ENCODE measurements at regions not wholly inside any gene's neighbourhood (a gene's known extent, or its start where the extent isn't known, plus 50 kb on each side); places are given as distances from the start of the nearest gene placed in this dataset.

DNA sequence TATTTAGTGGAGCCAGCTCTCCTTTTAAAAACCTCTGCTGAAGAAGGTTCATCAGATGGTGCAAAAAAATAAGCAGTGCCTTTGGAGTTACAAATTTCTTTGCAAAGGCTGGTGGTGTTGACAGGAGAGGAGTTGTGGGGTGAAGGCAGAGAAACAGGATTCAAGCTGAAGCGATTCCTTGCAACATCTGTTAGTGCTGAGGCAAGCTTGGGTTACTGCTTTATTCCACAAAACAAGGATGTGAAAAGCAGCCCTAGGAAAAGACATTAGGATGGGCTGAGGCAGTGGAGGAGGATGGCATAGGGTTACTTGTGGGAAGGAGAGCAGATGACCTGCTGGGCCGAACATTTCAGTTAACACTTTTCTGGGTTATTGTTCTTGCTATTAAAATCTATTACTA, 390.7 kb downstream of the DLEU7 start:
- Histone ChIP-seq H3K27me3 (no peaks in the 10 kb centered on the region), H3K4me3 (no peak overlapping the region), H3K36me3 (no peaks in the 10 kb centered on the region), H3K9me3 (no peaks in the 10 kb centered on the region), H3K27ac (no peak overlapping the region), H3K4me1 (peaks cover 10% of the 10 kb centered on the region)
- no peak for DNase-seq (ENCODE audit: extremely low spot score in 2 of 2)
- no peak for TF ChIP-seq POLR2A (IDR thresholded peaks at IDR 0.05)
- no peak for TF ChIP-seq POLR2AphosphoS5 (IDR thresholded peaks at IDR 0.05; ENCODE audit: insufficient read depth in 1 of 2, low read depth in 1 of 2)
- TF ChIP-seq, protein P1, sequence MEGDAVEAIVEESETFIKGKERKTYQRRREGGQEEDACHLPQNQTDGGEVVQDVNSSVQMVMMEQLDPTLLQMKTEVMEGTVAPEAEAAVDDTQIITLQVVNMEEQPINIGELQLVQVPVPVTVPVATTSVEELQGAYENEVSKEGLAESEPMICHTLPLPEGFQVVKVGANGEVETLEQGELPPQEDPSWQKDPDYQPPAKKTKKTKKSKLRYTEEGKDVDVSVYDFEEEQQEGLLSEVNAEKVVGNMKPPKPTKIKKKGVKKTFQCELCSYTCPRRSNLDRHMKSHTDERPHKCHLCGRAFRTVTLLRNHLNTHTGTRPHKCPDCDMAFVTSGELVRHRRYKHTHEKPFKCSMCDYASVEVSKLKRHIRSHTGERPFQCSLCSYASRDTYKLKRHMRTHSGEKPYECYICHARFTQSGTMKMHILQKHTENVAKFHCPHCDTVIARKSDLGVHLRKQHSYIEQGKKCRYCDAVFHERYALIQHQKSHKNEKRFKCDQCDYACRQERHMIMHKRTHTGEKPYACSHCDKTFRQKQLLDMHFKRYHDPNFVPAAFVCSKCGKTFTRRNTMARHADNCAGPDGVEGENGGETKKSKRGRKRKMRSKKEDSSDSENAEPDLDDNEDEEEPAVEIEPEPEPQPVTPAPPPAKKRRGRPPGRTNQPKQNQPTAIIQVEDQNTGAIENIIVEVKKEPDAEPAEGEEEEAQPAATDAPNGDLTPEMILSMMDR (IDR thresholded peaks at IDR 0.05) = no peak
- intact Hi-C loops (cut with DNase I) = no loop called here

DNA sequence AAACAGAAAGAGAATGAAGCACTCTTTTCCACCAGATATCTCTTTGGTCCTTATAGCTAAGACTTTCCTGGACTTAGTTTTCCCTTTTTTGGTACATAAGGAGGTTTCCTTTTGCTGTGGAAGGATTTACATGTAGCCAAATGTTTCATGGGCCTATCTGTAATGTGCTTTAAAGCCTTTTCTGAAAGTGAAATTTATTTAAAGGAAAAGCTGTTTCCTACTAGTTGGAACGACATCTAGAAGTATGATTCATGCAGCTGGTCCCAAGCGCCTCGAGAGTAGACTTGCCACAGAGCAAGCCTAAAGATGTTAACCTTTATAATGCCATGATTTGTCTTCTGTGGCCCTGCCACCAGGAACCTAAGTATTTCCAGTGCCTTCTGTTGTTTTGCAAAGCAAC, 390.3 kb downstream of the DLEU7 start:
- H3K27me3 ChIP-seq = no peaks in the 10 kb centered on the region
- peaks cover 10% of the 10 kb centered on the region for H3K4me1 ChIP-seq
- no peak overlapping the region for H3K27ac ChIP-seq
- no peak for DNase-seq (ENCODE audit: extremely low spot score in 2 of 2)
- H3K36me3 ChIP-seq = no peaks in the 10 kb centered on the region
- intact Hi-C loops (cut with DNase I) = no loop called here
- TF ChIP-seq POLR2AphosphoS5 (IDR thresholded peaks at IDR 0.05; ENCODE audit: insufficient read depth in 1 of 2, low read depth in 1 of 2) (no peak), POLR2A (IDR thresholded peaks at IDR 0.05) (no peak)
- TF ChIP-seq, protein P1 (IDR thresholded peaks at IDR 0.05) = no peak
- H3K9me3 ChIP-seq = no peaks in the 10 kb centered on the region
- H3K4me3 ChIP-seq = no peak overlapping the region

DNA sequence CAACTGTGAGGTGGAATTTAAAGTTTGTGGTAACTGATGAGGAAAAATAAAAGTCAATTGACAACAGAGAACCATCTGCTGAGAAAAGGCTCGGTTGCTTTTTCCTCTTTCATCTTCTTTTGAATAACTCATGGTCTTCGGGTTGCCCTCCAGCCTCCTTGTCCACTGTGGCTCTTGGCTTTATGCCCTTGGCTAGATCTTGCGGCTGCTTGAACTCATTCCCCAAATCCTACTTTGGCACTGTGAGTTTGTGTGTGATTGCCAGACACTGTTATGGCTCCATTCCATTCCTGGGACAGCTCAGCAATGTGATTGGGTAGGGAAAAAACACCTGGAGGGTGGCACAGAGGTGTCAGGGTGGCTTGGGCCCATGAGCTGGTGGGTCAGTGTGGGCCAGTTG, 387.4 kb downstream of the DLEU7 start:
- peaks cover 10% of the 10 kb centered on the region for H3K4me1 ChIP-seq
- TF ChIP-seq, protein P1 (IDR thresholded peaks at IDR 0.05) = no peak
- TF ChIP-seq POLR2AphosphoS5 (IDR thresholded peaks at IDR 0.05; ENCODE audit: insufficient read depth in 1 of 2, low read depth in 1 of 2) = no peak
- no peak for TF ChIP-seq POLR2A (IDR thresholded peaks at IDR 0.05)
- intact Hi-C loops (cut with DNase I) = no loop called here

DNA sequence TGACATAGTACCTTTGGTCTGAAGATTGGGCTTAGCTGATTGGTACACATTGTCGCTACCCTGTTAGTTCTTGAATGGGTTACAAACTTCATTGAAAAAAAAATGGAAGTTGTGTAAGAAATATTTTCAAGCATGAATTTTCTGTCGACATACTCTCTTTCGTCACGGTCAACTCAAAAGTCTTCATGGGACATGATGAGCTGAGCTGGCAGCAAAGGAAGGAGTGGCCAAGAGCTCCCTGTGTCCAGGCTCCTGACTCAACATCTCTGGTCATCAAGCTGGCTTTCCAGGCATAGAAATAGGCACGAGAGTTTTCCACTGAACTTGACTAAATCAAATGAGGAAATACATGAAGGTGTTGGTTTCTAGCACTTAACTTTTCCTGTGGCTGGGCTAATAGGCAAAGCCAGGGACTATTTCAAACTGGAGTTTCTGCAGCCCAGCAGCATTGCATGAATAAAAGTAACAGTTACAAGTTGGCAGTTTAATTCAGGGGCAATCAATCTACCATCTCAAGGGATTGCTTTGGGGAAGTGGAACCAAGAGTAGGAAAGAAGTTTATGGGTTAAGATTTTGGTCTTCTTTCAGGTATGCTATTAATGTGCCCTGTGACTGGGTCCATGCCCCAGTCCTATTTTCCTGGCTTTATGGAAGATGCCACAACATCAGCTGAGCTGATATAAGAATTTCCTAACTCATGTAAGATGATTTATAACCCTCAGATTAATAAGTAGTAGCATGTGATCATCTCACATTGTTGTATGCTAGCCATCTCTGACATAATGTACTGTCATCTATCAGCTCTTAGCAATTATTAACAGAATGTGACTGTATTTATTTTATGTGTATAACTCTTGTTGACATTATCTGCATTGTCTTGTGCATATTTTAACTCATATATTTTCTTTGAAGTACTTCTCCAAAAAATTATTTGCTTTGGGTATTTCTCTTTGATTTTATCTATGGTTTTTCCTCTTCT, 385.8 kb downstream of the DLEU7 start:
- intact Hi-C loops (cut with DNase I) = no loop called here
- Histone ChIP-seq H3K9me3 (no peaks in the 10 kb centered on the region), H3K4me1 (peaks cover 8% of the 10 kb centered on the region), H3K27ac (no peak overlapping the region), H3K27me3 (no peaks in the 10 kb centered on the region), H3K36me3 (no peaks in the 10 kb centered on the region), H3K4me3 (no peak overlapping the region)
- TF ChIP-seq, protein P1 (IDR thresholded peaks at IDR 0.05) = no peak
- TF ChIP-seq POLR2AphosphoS5 (IDR thresholded peaks at IDR 0.05; ENCODE audit: insufficient read depth in 1 of 2, low read depth in 1 of 2) (no peak), POLR2A (IDR thresholded peaks at IDR 0.05) (no peak)
- DNase-seq (ENCODE audit: extremely low spot score in 2 of 2) = no peak

More for the DNA sequence above, 387.4 kb downstream of the DLEU7 start:
- Histone ChIP-seq H3K27me3 (no peaks in the 10 kb centered on the region), H3K36me3 (no peaks in the 10 kb centered on the region), H3K9me3 (no peaks in the 10 kb centered on the region), H3K27ac (no peak overlapping the region), H3K4me3 (no peak overlapping the region)
- no peak for DNase-seq (ENCODE audit: extremely low spot score in 2 of 2)

DNA sequence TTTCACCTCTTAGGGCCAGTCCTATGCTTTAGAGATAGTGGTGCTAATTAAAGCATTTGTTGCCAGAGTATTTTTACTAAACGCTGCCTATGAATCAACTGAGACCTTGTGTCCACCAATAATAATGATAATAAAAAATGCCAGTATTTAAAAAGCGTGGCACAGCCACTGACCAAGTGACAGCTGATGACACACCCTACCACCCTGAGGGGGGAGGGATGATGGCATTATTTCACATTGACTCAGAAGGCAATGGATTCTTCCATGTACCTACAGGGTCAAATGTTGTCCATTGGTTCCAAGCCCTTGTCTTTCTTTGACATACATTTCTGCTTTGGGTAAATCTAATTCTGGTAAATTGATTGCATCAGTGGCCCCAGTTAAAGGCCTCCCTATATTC, 384.4 kb downstream of the DLEU7 start:
- Histone ChIP-seq H3K4me3 (no peak overlapping the region), H3K4me1 (no peaks in the 10 kb centered on the region), H3K9me3 (no peaks in the 10 kb centered on the region), H3K36me3 (no peaks in the 10 kb centered on the region), H3K27me3 (no peaks in the 10 kb centered on the region), H3K27ac (no peak overlapping the region)
- intact Hi-C loops (cut with DNase I) = no loop called here
- no peak for DNase-seq (ENCODE audit: extremely low spot score in 2 of 2)
- TF ChIP-seq, protein P1 (IDR thresholded peaks at IDR 0.05) = no peak
- no peak for TF ChIP-seq POLR2A (IDR thresholded peaks at IDR 0.05)
- no peak for TF ChIP-seq POLR2AphosphoS5 (IDR thresholded peaks at IDR 0.05; ENCODE audit: insufficient read depth in 1 of 2, low read depth in 1 of 2)

Data from vagina (tissue), 2 donors.